ENCODE measurements at regions not wholly inside any gene's neighbourhood (a gene's known extent, or its start where the extent isn't known, plus 50 kb on each side); places are given as distances from the start of the nearest gene placed in this dataset.
"Not testable (repeated sequence)": the region's sequence is repeated elsewhere in the genome, so short reads cannot be mapped to it uniquely, and the experiment has no call there.

GRCh38 chr2:75324141-75324540, 124.8 kb upstream of the TACR1 start:
- FAIRE-seq = no peak

GRCh38 chr2:75321599-75321922, 122.2 kb upstream of the TACR1 start:
- FAIRE-seq = no peak

- no peak for FAIRE-seq
Measured at GRCh38 chr2:75320898-75321598, 121.7 kb upstream of the TACR1 start.

GRCh38 chr2:75319951-75320350, 120.6 kb upstream of the TACR1 start:
- no peak for FAIRE-seq

GRCh38 chr2:75317802-75318201, 118.5 kb upstream of the TACR1 start:
- no peak for FAIRE-seq

GRCh38 chr2:75317316-75317715, 118.0 kb upstream of the TACR1 start:
- no peak for FAIRE-seq

- FAIRE-seq = no peak
Measured at GRCh38 chr2:75315436-75315835, 116.1 kb upstream of the TACR1 start.

GRCh38 chr2:75311993-75312392, 112.7 kb upstream of the TACR1 start:
- FAIRE-seq = no peak

GRCh38 chr2:75311521-75311920, 112.2 kb upstream of the TACR1 start:
- FAIRE-seq = no peak

- FAIRE-seq = no peak
Measured at GRCh38 chr2:75310876-75311275, 111.6 kb upstream of the TACR1 start.

GRCh38 chr2:75309596-75310463, 110.5 kb upstream of the TACR1 start:
- no peak for FAIRE-seq

GRCh38 chr2:75303227-75303626, 103.9 kb upstream of the TACR1 start:
- no peak for FAIRE-seq

GRCh38 chr2:75294362-75294761, 95.0 kb upstream of the TACR1 start:
- no peak for FAIRE-seq

- no peak for FAIRE-seq
Measured at GRCh38 chr2:75292826-75293225, 93.5 kb upstream of the TACR1 start.

GRCh38 chr2:75290600-75291150, 91.4 kb upstream of the TACR1 start:
- no peak for FAIRE-seq

GRCh38 chr2:75289771-75290170, 90.5 kb upstream of the TACR1 start:
- FAIRE-seq = no peak

GRCh38 chr2:75289178-75289577, 89.9 kb upstream of the TACR1 start:
- not testable (repeated sequence) for FAIRE-seq

GRCh38 chr2:75288760-75289159, 89.4 kb upstream of the TACR1 start:
- no peak for FAIRE-seq

GRCh38 chr2:75287624-75288316, 88.5 kb upstream of the TACR1 start:
- FAIRE-seq = no peak

GRCh38 chr2:75284345-75284744, 85.0 kb upstream of the TACR1 start:
- no peak for FAIRE-seq

- no peak for FAIRE-seq
Measured at GRCh38 chr2:75278821-75279379, 79.6 kb upstream of the TACR1 start.

GRCh38 chr2:75278314-75278713, 79.0 kb upstream of the TACR1 start:
- FAIRE-seq = no peak

- FAIRE-seq = no peak
Measured at GRCh38 chr2:75277111-75277510, 77.8 kb upstream of the TACR1 start.
